Tibial artery (tissue), 4 donors: ENCODE measurements at regions not wholly inside any gene's neighbourhood (a gene's known extent, or its start where the extent isn't known, plus 50 kb on each side); places are given as distances from the start of the nearest gene placed in this dataset.

Source experiments
- DNase-seq, 2 donors: peaks; one replicate each; pipeline ENCODE4 v3.0.0-alpha.2; 2019
- H3K27ac ChIP-seq, 2 donors: fragments of 200-600 bp; sonication (generic) in 1 of 2; 1 replicate in 1 of 2; 2 replicates in 1 of 2; pipeline ENCODE4 v1.5.1; 2018 to 2019; ENCODE audit warnings: mild to moderate bottlenecking in 1 of 2
- H3K27me3 ChIP-seq, 2 donors: fragments of 200-600 bp; sonication (generic) in 1 of 2; one replicate each; pipeline versions ENCODE4 v1.5.1 to v1.6.0; 2016 to 2019
- H3K36me3 ChIP-seq, 3 donors: fragments of 200-600 bp; sonication (generic) in 2 of 3; one replicate each; pipeline ENCODE4 v1.5.1; 2016 to 2019; ENCODE audit warnings: mild to moderate bottlenecking in 2 of 3
- H3K4me1 ChIP-seq, 4 donors: fragments of 200-600 bp; sonication (generic) in 2 of 4; 1 replicate in 3 of 4; 2 replicates in 1 of 4; pipeline ENCODE4 v1.5.1; 2016 to 2019
- H3K4me3 ChIP-seq, 2 donors: fragments of 200-600 bp; sonication (generic) in 1 of 2; 1 replicate in 1 of 2; 2 replicates in 1 of 2; pipeline ENCODE4 v1.5.1; 2018 to 2019; ENCODE audit warnings: mild to moderate bottlenecking in 2 of 2
- H3K9me3 ChIP-seq, 3 donors: fragments of 200-600 bp; sonication (generic) in 1 of 3; one replicate each; pipeline ENCODE4 v1.5.1; 2016 to 2019
- CTCF ChIP-seq, 2 experiments: fragments of 200-600 bp in 1 of 2; fragments of 450-650 bp in 1 of 2; IDR thresholded peaks; one replicate each; pipeline ENCODE4 v1.5.1; 2017 to 2019; ENCODE audit warnings: antibody characterized with exemption in 2 of 2, mild to moderate bottlenecking in 1 of 2, moderate library complexity in 1 of 2
- intact Hi-C: fragments of 100-400 bp; cut with DNase I; formaldehyde crosslinking; loops from one replicate; pipeline ENCODE4 v1.15.0; 2023; ENCODE audit warnings: low total_unique reads

DNA sequence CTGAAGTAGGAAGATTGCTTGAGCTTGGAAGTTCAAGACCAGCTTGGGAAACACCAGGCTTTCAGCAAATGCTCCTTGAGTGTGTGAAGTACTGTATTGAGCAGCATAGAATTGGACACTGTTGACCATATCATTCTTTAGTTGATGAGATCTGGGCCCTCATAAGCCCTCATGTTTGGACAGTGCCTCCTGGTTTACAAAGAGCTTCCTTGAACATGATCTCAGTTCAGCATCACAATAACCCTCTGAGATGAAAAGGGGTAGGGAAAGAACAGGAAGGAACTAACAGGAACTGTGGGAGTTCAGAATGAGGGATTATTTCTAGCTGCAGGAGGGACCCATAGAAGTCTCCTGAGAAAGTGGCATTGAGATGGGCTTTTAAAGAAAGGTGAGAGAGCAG is 153.2 kb downstream of the C12orf75 start:
- intact Hi-C loops, result no loop called here

GRCh38 chr12:105485321-105485910 is 154.9 kb downstream of the C12orf75 start:
- Histone ChIP-seq H3K4me1 (no peaks in the 10 kb centered on the region), H3K36me3 (no peaks in the 10 kb centered on the region), H3K9me3 (no peaks in the 10 kb centered on the region), H3K4me3 (no peak overlapping the region), H3K27me3 (no peaks in the 10 kb centered on the region), H3K27ac (no peak overlapping the region)
- DNase-seq, result peak in 1 of 2 donors; percentile 51
- no peak for TF ChIP-seq CTCF (IDR thresholded peaks at IDR 0.05)
- intact Hi-C loops, result no loop called here

More for the DNA sequence above, 153.2 kb downstream of the C12orf75 start:
- no peaks in the 10 kb centered on the region for H3K36me3 ChIP-seq
- H3K9me3 ChIP-seq, result no peaks in the 10 kb centered on the region
- no peaks in the 10 kb centered on the region for H3K4me1 ChIP-seq
- no peaks in the 10 kb centered on the region for H3K27me3 ChIP-seq
- TF ChIP-seq CTCF (IDR thresholded peaks at IDR 0.05), result no peak
- H3K27ac ChIP-seq, result no peak overlapping the region
- no peak for DNase-seq
- no peak overlapping the region for H3K4me3 ChIP-seq

DNA sequence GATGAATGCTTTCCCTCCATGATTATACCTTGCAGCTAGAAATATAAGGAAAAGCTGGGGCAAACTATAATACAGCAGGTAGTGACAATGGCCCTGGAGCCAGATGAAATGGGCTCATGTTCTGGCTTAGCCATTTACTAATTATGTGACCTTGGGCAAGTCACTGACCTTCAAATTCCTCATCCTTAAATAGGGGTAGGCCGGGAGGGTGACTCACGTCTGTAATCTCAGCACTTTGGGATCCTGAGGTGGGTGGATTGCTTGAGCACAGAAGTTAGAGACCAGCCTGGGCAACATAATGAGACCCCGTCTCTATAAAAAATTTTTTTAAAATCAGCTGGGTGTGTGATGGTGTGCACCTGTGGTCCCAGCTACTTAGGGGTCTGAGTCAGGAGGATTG is 155.4 kb downstream of the C12orf75 start:
- TF ChIP-seq CTCF (IDR thresholded peaks at IDR 0.05), result no peak
- Histone ChIP-seq H3K36me3 (no peaks in the 10 kb centered on the region), H3K4me1 (no peaks in the 10 kb centered on the region), H3K4me3 (no peak overlapping the region), H3K27me3 (no peaks in the 10 kb centered on the region), H3K9me3 (no peaks in the 10 kb centered on the region), H3K27ac (no peak overlapping the region)
- no peak for DNase-seq
- intact Hi-C loops, result no loop called here

DNA sequence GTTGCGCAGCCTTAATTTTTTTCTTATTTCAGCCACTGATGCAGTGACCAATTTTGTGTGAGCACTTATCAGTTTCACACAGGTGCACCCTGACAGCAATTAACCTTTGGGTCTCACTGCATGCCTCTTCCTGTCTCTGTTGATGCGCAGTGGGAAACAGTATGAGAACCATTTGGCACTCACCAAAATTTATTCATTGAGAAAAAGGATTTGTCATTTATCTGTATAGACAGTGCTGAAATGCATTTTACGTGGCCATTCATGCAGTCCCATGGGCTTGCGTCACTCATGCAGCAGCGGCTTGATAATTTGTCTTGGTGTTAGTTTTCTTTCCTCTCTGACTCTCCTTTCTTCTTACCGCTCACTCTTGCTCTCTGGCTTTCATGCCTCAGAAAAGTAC is 157.5 kb downstream of the C12orf75 start:
- intact Hi-C loops, result no loop called here
- DNase-seq, result no peak
- TF ChIP-seq CTCF (IDR thresholded peaks at IDR 0.05), result no peak
- Histone ChIP-seq H3K4me3 (no peak overlapping the region), H3K36me3 (no peaks in the 10 kb centered on the region), H3K27me3 (no peaks in the 10 kb centered on the region), H3K9me3 (no peaks in the 10 kb centered on the region), H3K4me1 (no peaks in the 10 kb centered on the region), H3K27ac (no peak overlapping the region)

DNA sequence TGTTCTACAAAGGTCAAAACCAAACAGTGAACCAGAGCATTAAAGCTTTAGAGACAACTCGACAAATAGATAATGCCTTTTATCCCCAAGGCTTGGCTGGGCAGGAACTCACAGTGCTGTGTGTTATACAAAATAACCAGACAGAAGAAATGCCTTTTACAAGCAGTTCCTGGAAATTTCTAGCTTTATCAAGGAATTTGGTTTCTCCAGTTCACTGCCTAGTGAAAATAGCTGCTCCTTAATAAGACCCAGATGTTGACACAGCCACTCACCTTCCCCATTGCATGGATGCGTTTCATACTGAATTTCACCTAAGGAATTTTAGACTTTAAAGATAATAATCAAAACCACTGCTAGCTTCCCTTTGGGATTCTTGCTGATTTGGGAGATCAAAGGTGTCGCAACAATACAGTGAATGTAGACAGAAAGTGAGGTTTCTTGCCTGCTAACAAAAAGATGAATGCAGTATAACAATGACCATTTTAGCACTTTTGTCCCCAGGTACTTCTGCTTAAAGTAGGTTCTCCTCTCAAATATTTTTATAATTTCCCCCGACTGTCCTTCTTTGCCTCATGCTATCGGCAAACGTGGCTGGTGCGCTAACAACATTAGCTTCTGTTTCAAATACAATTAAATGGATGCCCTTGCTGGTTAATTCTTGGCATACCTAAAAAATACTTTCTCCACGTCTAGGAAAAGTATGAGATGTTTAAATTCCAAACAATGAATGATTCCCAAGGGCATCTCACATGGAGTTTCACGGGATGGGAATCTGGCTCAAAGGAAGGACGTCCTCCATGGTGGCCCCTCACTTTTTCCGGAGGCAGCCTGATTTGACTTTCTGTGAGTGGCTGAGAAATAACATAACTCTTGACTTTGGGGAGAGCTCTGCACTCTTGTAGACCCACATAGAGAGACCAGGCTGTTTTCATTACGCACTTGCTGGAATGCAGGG is 162.4 kb downstream of the C12orf75 start:
- Histone ChIP-seq H3K9me3 (no peaks in the 10 kb centered on the region), H3K4me1 (no peaks in the 10 kb centered on the region), H3K27me3 (no peaks in the 10 kb centered on the region), H3K27ac (no peak overlapping the region), H3K4me3 (no peak overlapping the region), H3K36me3 (no peaks in the 10 kb centered on the region)
- intact Hi-C loops, result no loop called here
- no peak for TF ChIP-seq CTCF (IDR thresholded peaks at IDR 0.05)
- DNase-seq, result no peak
